HG03045 (cell line): ENCODE measurements at regions not wholly inside any gene's neighbourhood (a gene's known extent, or its start where the extent isn't known, plus 50 kb on each side); places are given as distances from the start of the nearest gene placed in this dataset.

Experiments used
- ATAC-seq: cut with Tn5 transposase; IDR thresholded peaks from one replicate; pipeline ENCODE4 v1.9.1; 2021; ENCODE audit warnings: mild to moderate bottlenecking, moderate library complexity; ENCODE audit not compliant: unreplicated experiment

DNA sequence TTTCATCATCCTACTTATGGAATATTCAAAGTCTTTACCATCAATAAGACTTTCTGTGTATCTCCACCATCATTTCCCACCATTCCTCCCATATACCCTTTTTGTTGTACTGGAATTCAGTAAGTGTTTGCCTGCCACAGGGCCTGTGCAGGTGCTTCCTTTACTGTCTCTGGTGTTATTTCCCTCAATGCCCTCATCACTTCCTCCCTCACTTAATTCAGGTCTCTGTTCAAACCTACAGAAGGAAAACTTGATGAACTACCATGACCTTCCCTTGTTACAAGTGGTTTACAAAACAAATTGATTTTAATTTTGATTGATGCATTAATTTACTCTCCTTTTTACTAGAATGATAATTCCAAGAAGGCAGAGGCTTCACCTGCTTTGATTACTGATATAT, 159.5 kb upstream of the FAT4 start:
- ATAC-seq = no peak

DNA sequence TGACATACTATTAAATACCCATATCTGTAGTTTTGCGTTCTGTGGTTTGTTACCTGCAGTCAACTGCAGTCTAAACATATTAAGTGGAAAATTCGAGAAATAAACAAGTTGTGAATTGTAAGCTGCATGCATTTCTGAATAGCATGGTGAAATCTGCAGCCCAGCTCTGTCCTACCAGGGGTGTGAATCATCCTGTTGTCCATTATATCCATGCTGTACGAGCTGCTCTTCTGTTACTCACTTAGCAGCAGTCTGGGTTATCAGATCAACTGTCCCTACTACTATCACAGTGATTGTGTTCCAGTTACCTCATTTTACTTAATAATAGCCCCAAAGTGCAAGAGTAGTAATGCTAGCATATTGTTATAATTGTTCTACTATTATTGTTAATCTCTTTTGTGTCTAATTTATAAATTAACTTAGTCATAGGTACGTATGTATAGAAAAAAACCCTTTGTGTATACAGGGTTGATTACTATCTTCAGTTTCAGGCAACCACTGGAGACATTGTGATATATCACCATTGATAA, 173.7 kb upstream of the FAT4 start:
- ATAC-seq = no peak

DNA sequence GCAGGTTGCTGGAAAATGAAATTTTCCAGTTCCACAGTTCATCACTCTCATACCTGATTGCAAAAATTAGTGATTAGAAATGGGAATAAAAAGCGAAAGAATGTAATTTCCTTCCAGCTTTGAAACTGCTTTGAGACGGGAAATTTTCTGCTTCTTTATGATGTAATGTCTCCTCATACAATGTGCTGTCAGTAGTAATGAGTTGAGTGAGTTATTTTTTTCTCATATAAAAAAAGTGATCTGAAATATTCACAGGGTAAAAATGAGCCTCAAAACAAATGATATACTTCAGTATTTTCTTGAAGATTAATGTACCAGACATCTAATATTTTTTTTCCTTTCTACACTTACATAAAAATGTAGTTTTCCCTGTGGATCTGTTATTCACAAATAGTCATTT, 179.1 kb upstream of the FAT4 start:
- no peak for ATAC-seq

DNA sequence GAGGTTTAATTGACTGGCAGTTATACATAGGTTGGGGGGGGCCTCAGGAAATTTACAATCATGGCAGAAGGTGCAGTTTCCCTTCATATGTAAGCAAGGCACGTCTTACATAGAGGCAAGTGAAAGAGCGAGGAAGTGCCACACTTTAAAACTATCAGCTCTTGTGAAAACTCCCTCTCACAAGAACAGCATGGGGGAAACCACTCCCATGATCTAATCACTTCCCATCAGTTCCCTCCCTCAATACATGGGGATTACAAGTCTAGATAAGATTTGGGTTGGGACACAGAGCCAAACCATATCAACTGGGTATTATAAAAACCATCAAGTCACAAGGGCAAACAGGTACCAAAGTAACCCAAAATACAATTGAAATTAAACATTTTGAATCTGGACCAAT, 182.0 kb upstream of the FAT4 start:
- ATAC-seq = no peak

DNA sequence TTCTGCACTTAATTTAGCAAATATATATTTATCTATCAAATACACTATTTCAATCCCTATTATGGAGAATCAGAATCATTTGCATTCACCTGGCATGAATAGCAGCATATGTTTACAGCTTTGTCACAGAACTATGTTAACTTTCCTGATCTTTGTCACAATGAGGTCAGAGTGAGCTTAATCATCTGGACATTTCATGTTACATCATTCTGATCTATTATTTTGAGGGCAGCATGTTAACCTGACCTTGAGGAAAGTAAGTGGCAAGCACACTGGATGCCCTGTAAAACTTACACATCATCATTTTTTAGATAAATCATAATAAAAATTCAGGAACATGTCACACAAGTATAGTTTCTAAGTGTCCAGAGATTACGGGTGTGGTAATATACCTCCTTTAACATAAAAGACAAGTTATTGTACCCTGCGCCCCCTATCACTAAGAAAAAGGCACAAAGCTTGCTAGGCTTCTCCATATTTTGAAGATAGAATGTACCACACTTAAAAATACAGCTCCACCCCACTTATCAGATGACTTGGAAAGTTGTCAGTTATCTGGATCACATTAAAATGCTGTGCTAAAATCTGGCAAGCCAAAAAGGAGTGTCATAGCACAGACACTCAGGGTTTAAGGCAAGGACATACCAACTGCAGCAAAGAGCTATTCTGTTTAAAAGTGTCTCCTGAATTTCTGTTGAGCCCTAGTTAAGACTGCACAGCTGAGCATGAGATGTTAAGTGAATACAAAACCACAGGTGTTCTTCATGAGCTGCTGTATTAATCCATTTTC, 182.7 kb upstream of the FAT4 start:
- no peak for ATAC-seq

DNA sequence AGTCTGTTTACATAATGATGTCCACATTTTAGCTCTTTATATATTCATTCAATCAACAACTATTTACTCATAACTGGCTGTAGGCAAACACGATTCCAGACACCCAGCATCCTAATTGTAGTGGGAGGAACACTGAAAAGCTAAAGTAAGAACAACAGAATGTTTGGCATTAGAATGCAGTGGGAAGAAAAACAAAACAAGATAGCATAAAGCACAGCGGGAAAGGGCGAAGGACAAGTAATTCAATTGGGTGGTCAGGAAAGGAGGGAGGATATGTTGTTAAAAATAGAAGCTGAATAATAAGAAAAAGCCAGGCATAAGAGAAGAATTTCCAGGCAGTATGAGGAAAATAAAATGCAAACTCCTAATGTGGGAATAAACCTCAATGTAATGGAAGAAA, 189.5 kb upstream of the FAT4 start:
- no peak for ATAC-seq

DNA sequence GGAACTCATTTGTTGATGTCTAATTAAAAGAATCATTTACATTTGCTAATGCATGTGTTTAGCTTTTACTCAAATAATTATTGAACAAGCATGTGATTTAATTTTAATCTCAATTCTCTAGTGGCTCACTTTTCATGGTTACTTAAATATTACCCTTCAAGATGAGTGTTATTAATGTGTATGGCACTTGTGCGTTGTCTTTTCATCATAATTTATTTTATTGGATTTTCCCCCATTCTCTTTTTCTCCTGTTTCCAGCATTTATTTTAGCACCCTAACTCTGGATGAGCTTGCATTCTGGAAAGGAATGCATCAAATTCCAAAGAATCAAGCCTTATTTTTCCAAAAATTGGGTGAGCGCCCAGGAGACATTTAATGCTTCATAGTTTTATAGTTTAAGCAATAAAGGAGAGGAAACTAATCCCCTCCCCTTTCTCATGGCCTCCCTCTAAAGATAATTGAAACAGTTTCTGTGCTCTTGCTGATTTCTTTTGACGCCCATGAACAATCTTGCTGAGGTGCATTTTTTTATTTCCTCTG, 191.1 kb upstream of the FAT4 start:
- no peak for ATAC-seq

DNA sequence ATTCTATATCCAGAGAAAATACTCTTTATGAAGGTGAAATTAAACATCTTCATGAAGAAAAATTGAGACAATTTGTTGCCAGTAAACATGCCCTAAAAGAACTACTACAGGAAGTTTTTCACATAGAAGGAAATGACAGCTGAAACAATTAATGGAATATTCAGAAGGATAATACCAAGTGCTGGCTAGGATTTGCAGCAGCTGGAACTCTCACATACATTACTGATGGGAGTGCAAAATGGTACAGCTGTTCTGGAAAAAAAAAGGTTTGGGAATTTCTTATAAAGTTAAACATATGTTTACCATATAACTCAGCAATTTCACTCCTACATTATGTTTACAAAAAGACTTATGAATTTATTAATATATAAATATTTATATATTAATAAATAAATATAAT, 193.2 kb upstream of the FAT4 start:
- ATAC-seq = no peak

DNA sequence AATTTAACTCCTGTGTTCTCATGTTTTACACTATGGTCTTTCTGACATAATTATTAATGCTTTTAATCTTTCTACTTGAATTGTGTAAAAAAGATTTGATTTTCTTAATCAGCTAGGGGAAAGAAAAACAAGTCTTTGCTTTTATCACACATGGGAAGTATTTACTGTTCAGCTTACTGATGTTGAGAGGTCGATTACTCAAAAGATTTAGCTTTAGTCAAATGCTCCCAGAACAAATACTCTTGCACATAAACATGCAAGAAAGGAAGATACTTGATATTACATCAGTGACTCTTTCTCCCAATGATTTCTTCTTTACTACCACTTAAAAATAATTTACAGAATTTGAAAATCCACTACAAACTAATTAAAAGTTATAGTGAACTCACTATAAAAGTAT, 198.3 kb upstream of the FAT4 start:
- ATAC-seq = no peak

DNA sequence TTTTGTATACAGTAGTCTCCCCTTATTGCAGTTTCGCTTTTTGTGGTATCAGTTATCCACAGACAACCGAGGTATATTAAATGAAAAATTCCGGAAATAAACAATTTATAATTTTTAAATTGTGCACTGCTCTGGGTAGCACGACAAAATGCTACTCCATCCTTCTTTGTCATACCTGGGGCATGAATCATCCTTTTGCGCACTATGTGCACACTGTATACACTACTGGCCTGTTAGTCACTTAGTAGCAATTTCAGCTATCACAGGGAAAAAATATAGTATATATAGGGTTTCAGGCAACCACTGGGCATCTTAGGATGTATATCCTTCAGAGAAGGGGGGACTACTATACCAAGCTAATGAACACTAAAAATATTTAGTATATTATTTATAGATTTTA, 198.8 kb upstream of the FAT4 start:
- ATAC-seq = no peak

DNA sequence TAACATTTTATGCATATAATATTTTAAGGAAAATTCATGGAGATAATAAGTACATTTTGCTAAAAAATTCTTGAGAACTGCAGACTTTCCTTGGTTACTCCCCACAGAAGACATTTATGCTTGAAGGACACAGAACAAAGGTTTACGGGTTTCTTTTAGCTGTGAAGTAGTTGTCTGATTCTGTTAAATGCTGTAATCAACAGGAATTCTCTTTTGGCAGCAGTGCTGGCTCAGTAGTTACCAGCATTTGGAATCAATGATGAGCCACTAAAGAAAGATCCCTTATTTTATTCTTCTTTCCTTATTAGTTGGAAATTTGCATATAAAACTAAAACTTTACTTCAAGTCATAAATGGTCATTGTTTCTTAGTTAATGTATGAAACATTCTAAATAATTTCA, 199.3 kb upstream of the FAT4 start:
- no peak for ATAC-seq

DNA sequence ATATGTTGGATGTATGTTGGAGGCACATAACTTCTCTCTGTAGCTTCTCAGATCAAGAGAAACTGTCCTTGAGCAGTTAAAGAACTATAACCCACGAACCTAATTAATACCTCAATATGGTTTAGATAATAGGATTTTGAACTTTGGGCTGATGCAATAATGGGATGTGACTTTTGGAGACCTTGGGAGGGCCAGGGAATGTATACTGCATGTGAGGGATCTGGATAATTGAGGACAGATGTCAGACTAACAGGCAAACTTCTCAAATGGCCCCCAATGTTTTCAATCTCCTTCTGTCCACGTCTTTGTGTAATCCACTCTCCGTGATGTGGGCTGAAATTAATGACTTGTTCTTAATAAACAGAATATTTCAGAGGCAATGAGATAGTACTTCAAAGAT, 202.2 kb upstream of the FAT4 start:
- ATAC-seq = no peak

DNA sequence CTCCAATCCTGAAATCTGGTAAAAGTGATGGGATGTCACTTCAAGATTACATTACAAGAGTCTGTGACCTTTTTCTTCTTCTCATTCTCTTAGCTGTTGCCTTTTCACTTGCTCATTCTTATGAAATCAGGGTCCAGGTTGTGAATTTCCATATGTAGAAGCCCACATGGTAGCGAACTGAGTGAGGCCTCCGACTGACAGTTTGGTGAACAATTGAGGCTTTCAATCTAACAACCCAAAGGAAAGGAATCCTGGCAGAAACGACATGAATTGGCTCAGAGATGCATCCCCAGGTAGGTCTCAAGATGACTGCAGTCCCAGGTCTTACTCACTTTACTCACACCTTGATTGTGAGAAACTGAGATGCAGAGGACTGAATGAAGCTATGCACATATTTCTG, 203.4 kb upstream of the FAT4 start:
- ATAC-seq = no peak

DNA sequence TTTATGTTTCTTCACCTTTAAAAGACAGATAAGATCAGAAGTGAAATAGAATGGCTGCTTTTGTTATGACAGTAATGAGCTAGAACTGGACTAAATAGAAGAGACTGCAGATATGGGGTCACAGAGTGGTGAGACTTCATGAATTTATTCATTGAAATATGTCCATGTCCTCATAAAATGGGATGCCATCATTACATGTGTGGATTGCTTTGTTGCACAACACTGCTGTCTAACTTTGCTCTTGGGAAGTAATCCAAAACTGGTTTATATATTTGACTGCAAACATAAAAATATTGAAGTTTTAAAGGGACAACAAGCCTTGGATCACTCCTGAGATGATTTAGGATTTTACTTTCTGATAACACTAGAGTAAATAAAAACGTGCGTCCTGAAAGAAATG, 209.2 kb upstream of the FAT4 start:
- ATAC-seq = no peak

DNA sequence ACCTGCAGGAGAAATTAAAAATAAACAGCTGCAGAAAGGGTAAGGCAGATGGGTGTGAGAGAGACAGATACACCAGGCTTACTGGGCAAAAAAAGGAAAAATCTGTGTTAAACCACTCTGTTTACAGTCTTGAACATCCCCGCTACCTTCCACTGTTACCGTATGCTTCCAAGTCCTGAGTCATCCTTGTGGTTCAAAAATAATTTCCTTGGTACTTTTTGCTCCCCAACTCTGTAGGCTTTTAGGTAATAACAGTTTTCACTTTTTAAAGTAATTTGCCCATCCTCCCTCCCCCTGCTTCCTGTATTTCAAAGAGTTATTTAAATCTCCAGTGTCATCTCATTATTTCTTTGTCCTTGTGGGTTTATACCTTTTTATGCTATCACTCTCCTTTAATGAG, 210.1 kb upstream of the FAT4 start:
- ATAC-seq = no peak

DNA sequence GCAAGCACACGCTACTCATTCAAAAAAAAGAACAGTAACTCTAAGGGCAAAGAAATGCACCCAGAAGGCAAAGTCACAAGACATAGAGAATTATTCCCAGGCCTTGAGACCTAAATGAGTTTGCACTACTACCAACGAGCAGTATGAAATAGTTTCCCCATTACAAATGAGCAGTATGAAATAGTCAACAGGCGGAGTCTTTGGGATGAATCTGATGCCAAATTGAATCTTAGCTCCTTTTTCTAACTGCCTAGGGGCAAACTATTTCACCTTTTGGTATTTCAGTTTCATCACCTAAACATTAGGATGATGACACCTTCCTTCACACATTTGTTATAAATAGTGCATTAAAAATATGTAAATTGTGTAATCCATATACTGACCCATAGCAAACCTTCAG, 213.0 kb upstream of the FAT4 start:
- ATAC-seq = no peak

DNA sequence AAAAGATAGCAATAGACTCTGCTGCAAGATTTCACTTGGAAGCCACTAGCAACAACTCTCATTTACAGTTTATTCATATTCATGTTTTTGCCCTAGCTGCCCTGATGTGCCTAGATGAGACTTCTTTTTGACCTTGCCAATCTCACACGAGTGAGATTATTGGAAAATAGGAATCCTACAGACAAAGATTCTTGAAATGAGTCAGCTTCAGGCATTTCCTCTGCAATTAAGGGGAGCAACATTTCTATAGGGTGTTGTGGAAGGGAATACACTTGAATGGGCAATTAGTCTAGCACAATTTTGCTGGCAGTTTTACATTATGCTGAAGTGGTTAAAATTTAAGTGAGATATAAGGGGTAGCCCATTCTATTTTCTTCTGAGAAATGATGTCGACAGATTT, 217.0 kb upstream of the FAT4 start:
- no peak for ATAC-seq

DNA sequence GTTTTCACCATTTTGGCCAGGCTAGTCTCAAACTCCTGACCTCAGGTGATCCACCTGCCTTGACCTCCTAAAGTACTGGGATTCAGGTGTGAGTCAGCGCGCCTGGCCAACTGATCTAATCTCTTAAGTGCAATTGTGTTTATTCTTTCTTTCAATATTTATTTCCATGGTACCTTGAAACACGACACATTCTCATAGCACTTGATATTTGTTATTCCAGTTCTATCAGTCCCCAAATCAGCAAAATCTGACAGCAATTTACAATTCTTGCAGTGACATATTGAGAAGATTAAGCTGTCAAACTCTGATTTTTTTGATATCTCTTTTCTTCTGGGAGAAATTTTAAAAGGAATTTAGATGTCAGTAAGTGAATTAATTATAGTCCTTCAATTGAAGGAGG, 218.1 kb upstream of the FAT4 start:
- ATAC-seq = no peak

DNA sequence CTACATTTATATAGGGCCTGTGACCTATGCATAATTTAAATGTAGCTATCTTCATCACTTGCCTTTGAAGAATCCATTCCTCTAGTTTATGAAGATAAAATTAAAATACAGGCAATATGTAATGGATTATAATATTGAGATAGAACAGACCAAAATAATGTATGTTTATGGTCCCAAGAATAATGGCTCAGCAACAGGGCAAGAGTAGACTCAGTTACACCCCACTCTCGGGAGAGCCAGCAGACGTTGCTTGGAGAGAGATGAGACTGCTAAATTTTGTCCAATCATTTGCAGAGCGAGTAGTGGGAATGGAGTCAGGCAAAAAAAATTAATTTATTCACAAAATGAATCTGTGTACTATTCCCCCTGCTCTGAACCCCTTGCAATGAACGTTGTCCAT, 223.2 kb upstream of the FAT4 start:
- ATAC-seq = no peak

DNA sequence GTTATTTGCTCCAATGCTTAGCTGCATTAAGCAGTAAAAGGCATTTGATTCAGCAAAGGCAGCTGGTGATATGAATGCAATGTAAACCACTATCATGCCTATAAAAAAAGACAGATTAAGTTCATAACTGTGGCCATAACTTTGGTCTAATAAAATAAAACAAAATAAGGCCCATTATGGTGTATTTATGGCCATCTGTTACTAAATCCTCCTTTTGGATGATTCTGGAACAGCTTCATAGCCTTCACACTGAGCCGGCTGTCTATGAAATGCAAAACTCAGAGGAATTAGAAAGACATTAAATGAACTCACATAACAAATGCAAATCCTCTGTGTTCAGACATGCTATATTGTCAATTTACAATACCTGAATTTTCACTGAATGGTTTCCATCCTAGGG, 223.7 kb upstream of the FAT4 start:
- ATAC-seq = no peak

DNA sequence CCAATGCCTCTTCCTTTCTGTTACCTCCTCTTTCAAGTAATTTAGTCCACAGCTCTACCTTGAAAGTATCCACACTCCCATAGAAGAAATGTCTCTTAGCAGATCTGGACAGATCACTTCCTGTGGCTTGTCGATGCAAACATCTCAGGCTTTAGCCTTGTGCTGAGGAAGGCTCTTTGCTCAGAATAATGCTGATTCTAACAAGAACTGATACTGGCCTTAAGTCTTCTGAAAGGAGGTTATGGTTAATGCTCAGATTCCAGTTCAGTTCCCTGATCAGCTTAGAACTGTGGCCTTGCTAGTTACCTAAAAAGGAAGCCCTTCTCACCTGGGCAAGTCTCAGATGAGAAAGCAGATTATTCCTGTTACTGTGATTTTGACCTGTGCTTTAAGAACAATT, 230.1 kb upstream of the FAT4 start:
- no peak for ATAC-seq

DNA sequence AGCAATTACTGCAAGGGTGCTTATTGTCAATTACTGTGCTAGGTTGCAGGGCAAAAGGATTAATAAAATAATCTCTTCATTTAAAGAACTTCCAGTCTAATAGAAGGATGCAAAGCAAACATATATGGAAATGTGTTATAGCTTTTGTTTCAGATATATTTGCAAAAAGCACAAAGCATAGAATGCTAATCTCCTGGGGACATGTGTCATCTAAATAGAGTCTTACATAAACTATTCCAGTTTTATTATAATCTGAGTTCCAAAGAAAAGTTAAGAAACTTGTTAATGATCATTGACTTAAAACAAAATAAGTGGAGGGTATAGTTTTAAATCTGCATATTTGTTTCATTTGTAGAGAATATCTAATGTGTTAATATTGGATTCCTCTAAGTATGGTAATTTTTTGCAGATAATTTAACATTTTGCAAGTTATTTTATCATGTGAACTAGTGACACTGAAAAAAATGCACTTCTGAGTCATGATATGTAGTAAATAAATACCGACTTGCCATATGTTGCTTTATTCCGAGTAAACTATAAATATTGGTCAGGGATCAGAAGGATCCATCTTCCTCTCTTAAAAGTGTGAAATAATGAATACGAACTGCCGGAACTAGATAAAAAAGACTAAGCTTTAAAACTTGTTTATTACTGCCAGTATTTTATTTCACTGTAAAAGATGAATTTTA, 231.9 kb upstream of the FAT4 start:
- no peak for ATAC-seq
